ENCODE measurements at regions not wholly inside any gene's neighbourhood (a gene's known extent, or its start where the extent isn't known, plus 50 kb on each side); places are given as distances from the start of the nearest gene placed in this dataset.
"Not testable (repeated sequence)": the region's sequence is repeated elsewhere in the genome, so short reads cannot be mapped to it uniquely, and the experiment has no call there.

- TF ChIP-seq CTCF (IDR thresholded peaks at IDR 0.05; ENCODE audit: low read depth, low read length) (no peak), MAX (IDR thresholded peaks at IDR 0.05; ENCODE audit: low read depth, low read length) (no peak), POLR2A (IDR thresholded peaks at IDR 0.05; ENCODE audit: extremely low read depth, insufficient read length) (no peak), MYC (IDR thresholded peaks at IDR 0.05; ENCODE audit: low read depth, low read length) (no peak)
- no peak overlapping the region for H3K4me3 ChIP-seq (ENCODE audit: low read depth, low read length)
- DNase-seq (ENCODE audit: low read depth) = no peak
Measured at GRCh38 chrX:63581906-63582305, 203.1 kb downstream of the ARHGEF9 start.

- DNase-seq (ENCODE audit: low read depth) = no peak
- TF ChIP-seq POLR2A (IDR thresholded peaks at IDR 0.05; ENCODE audit: extremely low read depth, insufficient read length) = no peak
- TF ChIP-seq MAX (IDR thresholded peaks at IDR 0.05; ENCODE audit: low read depth, low read length) = no peak
- TF ChIP-seq MYC (IDR thresholded peaks at IDR 0.05; ENCODE audit: low read depth, low read length) = no peak
- no peak for TF ChIP-seq CTCF (IDR thresholded peaks at IDR 0.05; ENCODE audit: low read depth, low read length)
- no peak overlapping the region for H3K4me3 ChIP-seq (ENCODE audit: low read depth, low read length)
Measured at GRCh38 chrX:63581398-63581797, 203.6 kb downstream of the ARHGEF9 start.

- H3K4me3 ChIP-seq (ENCODE audit: low read depth, low read length) = no peak overlapping the region
- no peak for DNase-seq (ENCODE audit: low read depth)
- TF ChIP-seq MAX (IDR thresholded peaks at IDR 0.05; ENCODE audit: low read depth, low read length) (no peak), POLR2A (IDR thresholded peaks at IDR 0.05; ENCODE audit: extremely low read depth, insufficient read length) (no peak), MYC (IDR thresholded peaks at IDR 0.05; ENCODE audit: low read depth, low read length) (no peak), CTCF (IDR thresholded peaks at IDR 0.05; ENCODE audit: low read depth, low read length) (no peak)
Measured at GRCh38 chrX:63576533-63576932, 208.5 kb downstream of the ARHGEF9 start.

- not testable (repeated sequence) for DNase-seq (ENCODE audit: low read depth); H3K4me3 ChIP-seq (ENCODE audit: low read depth, low read length)
Measured at GRCh38 chrX:63575700-63576099, 209.3 kb downstream of the ARHGEF9 start.

GRCh38 chrX:63566856-63567255 lies 215.7 kb upstream of the SPIN4 start:
- H3K4me3 ChIP-seq (ENCODE audit: low read depth, low read length) = no peak overlapping the region
- DNase-seq (ENCODE audit: low read depth) = no peak
- TF ChIP-seq MYC (IDR thresholded peaks at IDR 0.05; ENCODE audit: low read depth, low read length) = no peak
- TF ChIP-seq POLR2A (IDR thresholded peaks at IDR 0.05; ENCODE audit: extremely low read depth, insufficient read length) = no peak
- no peak for TF ChIP-seq MAX (IDR thresholded peaks at IDR 0.05; ENCODE audit: low read depth, low read length)
- no peak for TF ChIP-seq CTCF (IDR thresholded peaks at IDR 0.05; ENCODE audit: low read depth, low read length)

- DNase-seq (ENCODE audit: low read depth) = peak; percentile 4
- TF ChIP-seq POLR2A (IDR thresholded peaks at IDR 0.05; ENCODE audit: extremely low read depth, insufficient read length) (no peak), MYC (IDR thresholded peaks at IDR 0.05; ENCODE audit: low read depth, low read length) (no peak), MAX (IDR thresholded peaks at IDR 0.05; ENCODE audit: low read depth, low read length) (no peak), CTCF (IDR thresholded peaks at IDR 0.05; ENCODE audit: low read depth, low read length) (no peak)
- H3K4me3 ChIP-seq (ENCODE audit: low read depth, low read length) = peak overlapping the region; percentile 82
Measured at GRCh38 chrX:63561425-63561824, 210.3 kb upstream of the SPIN4 start.

Data from NB4 (cell line).